Sigmoid colon (tissue), 6 donors: ENCODE measurements at regions not wholly inside any gene's neighbourhood (a gene's known extent, or its start where the extent isn't known, plus 50 kb on each side); places are given as distances from the start of the nearest gene placed in this dataset.

Source experiments
- DNase-seq: peaks from one replicate; pipeline ENCODE4 v3.0.0-alpha.2; 2019
- H3K27ac ChIP-seq, 4 donors: fragments of 200-600 bp; sonication (generic); one replicate each; pipeline ENCODE4 v1.5.1; 2016 to 2019; ENCODE audit warnings: mild to moderate bottlenecking in 1 of 4
- H3K27me3 ChIP-seq, 3 donors: fragments of 200-600 bp; sonication (generic); one replicate each; pipeline ENCODE4 v1.5.1; 2019; ENCODE audit warnings: mild to moderate bottlenecking in 1 of 3
- H3K36me3 ChIP-seq, 4 donors: fragments of 200-600 bp; sonication (generic); one replicate each; pipeline ENCODE4 v1.5.1; 2016 to 2019
- H3K4me1 ChIP-seq, 4 donors: fragments of 200-600 bp; sonication (generic); one replicate each; pipeline ENCODE4 v1.5.1; 2017 to 2019
- H3K4me3 ChIP-seq, 4 donors: fragments of 200-600 bp; sonication (generic); one replicate each; pipeline ENCODE4 v1.5.1; 2017 to 2019; ENCODE audit warnings: mild to moderate bottlenecking in 2 of 4, moderate library complexity in 1 of 4
- H3K9me3 ChIP-seq, 4 donors: fragments of 200-600 bp in 3 of 4; sonication (generic) in 3 of 4; one replicate each; pipeline versions ENCODE4 v1.5.1 to v1.6.1; 2013 to 2019
- CTCF ChIP-seq, 4 experiments: fragments of 450-650 bp in 3 of 4; fragments of 200-600 bp in 1 of 4; IDR thresholded peaks; one replicate each; pipeline ENCODE4 v1.5.1; 2016 to 2019; ENCODE audit warnings: antibody characterized with exemption in 4 of 4, mild to moderate bottlenecking in 3 of 4, moderate library complexity in 2 of 4
- EP300 ChIP-seq, 4 donors: sonication (generic); formaldehyde crosslinking; IDR thresholded peaks; one replicate each; pipeline ENCODE4 v1.6.1; 2017; ENCODE audit warnings: antibody characterized with exemption in 4 of 4
- POLR2A ChIP-seq, 2 donors: fragments of 450-650 bp; IDR thresholded peaks; one replicate each; pipeline ENCODE4 v1.6.1; 2016; ENCODE audit warnings: antibody characterized with exemption in 2 of 2, mild to moderate bottlenecking in 2 of 2, moderate library complexity in 2 of 2
- POLR2AphosphoS5 ChIP-seq, 4 donors: sonication (generic); formaldehyde crosslinking; IDR thresholded peaks; one replicate each; pipeline ENCODE4 v1.6.1; 2017; ENCODE audit warnings: antibody characterized with exemption in 4 of 4
- WGBS, 2 donors: extraction: QIAGEN DNeasy Blood & Tissue Kit; methylation state at CpG; one replicate each; pipeline ENCODE4 v1.1.7; 2013; 5-methylcytosine and 5-hydroxymethylcytosine counted together
- intact Hi-C: fragments of 100-400 bp; cut with DNase I; formaldehyde crosslinking; loops from one replicate; pipeline ENCODE4 v1.15.1; 2023
- donor health status: healthy with polysubstance abuse.
- donor health status: healthy.

GRCh38 chr20:60598528-60598927, 640.3 kb downstream of the CDH26 start:
- H3K4me1 ChIP-seq = no peaks in the 10 kb centered on the region
- intact Hi-C loops = no loop called here
- no peak overlapping the region for H3K27ac ChIP-seq
- H3K9me3 ChIP-seq = no peaks in the 10 kb centered on the region
- no peak for DNase-seq
- no peaks in the 10 kb centered on the region for H3K36me3 ChIP-seq
- no peak for TF ChIP-seq POLR2AphosphoS5 (IDR thresholded peaks at IDR 0.05)
- WGBS, 2 donors = 88 to 91% methylated on average over 14 of the region's 14 CpGs
- no peaks in the 10 kb centered on the region for H3K27me3 ChIP-seq
- no peak overlapping the region for H3K4me3 ChIP-seq

GRCh38 chr20:60599381-60599780, 641.2 kb downstream of the CDH26 start:
- H3K27ac ChIP-seq = no peak overlapping the region
- TF ChIP-seq POLR2A (IDR thresholded peaks at IDR 0.05) = no peak
- TF ChIP-seq CTCF (IDR thresholded peaks at IDR 0.05) = no peak
- no peak for TF ChIP-seq EP300 (IDR thresholded peaks at IDR 0.05)
- TF ChIP-seq POLR2AphosphoS5 (IDR thresholded peaks at IDR 0.05) = no peak
- H3K36me3 ChIP-seq = no peaks in the 10 kb centered on the region
- no peak for DNase-seq
- no peaks in the 10 kb centered on the region for H3K27me3 ChIP-seq
- 95 to 96% methylated on average over 16 of the region's 16 CpGs for WGBS, 2 donors
- H3K9me3 ChIP-seq = no peaks in the 10 kb centered on the region
- no peaks in the 10 kb centered on the region for H3K4me1 ChIP-seq
- intact Hi-C loops = no loop called here
- H3K4me3 ChIP-seq = no peak overlapping the region

GRCh38 chr20:60600036-60600435, 641.8 kb downstream of the CDH26 start:
- H3K36me3 ChIP-seq = no peaks in the 10 kb centered on the region
- H3K4me1 ChIP-seq = no peaks in the 10 kb centered on the region
- TF ChIP-seq EP300 (IDR thresholded peaks at IDR 0.05) = no peak
- TF ChIP-seq CTCF (IDR thresholded peaks at IDR 0.05) = no peak
- TF ChIP-seq POLR2AphosphoS5 (IDR thresholded peaks at IDR 0.05) = no peak
- TF ChIP-seq POLR2A (IDR thresholded peaks at IDR 0.05) = no peak
- intact Hi-C loops = no loop called here
- no peak overlapping the region for H3K4me3 ChIP-seq
- no peak for DNase-seq
- H3K27ac ChIP-seq = no peak overlapping the region
- no peaks in the 10 kb centered on the region for H3K9me3 ChIP-seq
- 81 to 87% methylated on average over 7 of the region's 7 CpGs for WGBS, 2 donors
- no peaks in the 10 kb centered on the region for H3K27me3 ChIP-seq

GRCh38 chr20:60624066-60624465, 628.0 kb upstream of the CDH4 start:
- intact Hi-C loops = no loop called here
- no peaks in the 10 kb centered on the region for H3K36me3 ChIP-seq
- H3K27me3 ChIP-seq = no peaks in the 10 kb centered on the region
- no peak overlapping the region for H3K27ac ChIP-seq
- H3K9me3 ChIP-seq = no peaks in the 10 kb centered on the region
- H3K4me1 ChIP-seq = no peaks in the 10 kb centered on the region
- no peak overlapping the region for H3K4me3 ChIP-seq
- 82 to 88% methylated on average over 4 of the region's 4 CpGs for WGBS, 2 donors
- TF ChIP-seq EP300 (IDR thresholded peaks at IDR 0.05) (no peak), POLR2AphosphoS5 (IDR thresholded peaks at IDR 0.05) (no peak)
- no peak for DNase-seq

- no peaks in the 10 kb centered on the region for H3K9me3 ChIP-seq
- WGBS, 2 donors = 74 to 86% methylated on average over 3 of the region's 3 CpGs
- intact Hi-C loops = no loop called here
Observed at GRCh38 chr20:60627751-60628565, 624.1 kb upstream of the CDH4 start.

More at GRCh38 chr20:60627751-60628565, 624.1 kb upstream of the CDH4 start:
- H3K27me3 ChIP-seq = no peaks in the 10 kb centered on the region
- no peak for DNase-seq
- no peak overlapping the region for H3K27ac ChIP-seq
- H3K36me3 ChIP-seq = no peaks in the 10 kb centered on the region
- TF ChIP-seq EP300 (IDR thresholded peaks at IDR 0.05) (no peak), POLR2AphosphoS5 (IDR thresholded peaks at IDR 0.05) (no peak), CTCF (IDR thresholded peaks at IDR 0.05) (no peak), POLR2A (IDR thresholded peaks at IDR 0.05) (no peak)
- H3K4me1 ChIP-seq = no peaks in the 10 kb centered on the region
- no peak overlapping the region for H3K4me3 ChIP-seq
